ENCODE measurements at regions not wholly inside any gene's neighbourhood (a gene's known extent, or its start where the extent isn't known, plus 50 kb on each side); places are given as distances from the start of the nearest gene placed in this dataset.

GRCh38 chr6:12417191-12417590 is 127.0 kb downstream of the EDN1 start:
- H3K23ac ChIP-seq (ENCODE audit: insufficient read length, low read depth, low read length) = no peak overlapping the region
- H3K4ac ChIP-seq (ENCODE audit: low read depth, low read length) = no peak overlapping the region
- H2BK20ac ChIP-seq (ENCODE audit: low read depth, low read length, poor library complexity, severe bottlenecking) = no peak overlapping the region
- H3K27me3 ChIP-seq (ENCODE audit: insufficient read depth, low read length) = no peaks in the 10 kb centered on the region
- no peak overlapping the region for H3K4me2 ChIP-seq (ENCODE audit: insufficient read depth, insufficient read length, low read length)
- H3K4me1 ChIP-seq (ENCODE audit: insufficient read depth, low read length) = no peaks in the 10 kb centered on the region
- H3K79me1 ChIP-seq (ENCODE audit: insufficient read depth, low read depth, low read length, poor library complexity, severe bottlenecking) = no peaks in the 10 kb centered on the region
- H3K36me3 Mint-ChIP-seq (ENCODE audit: insufficient read depth in 1 of 3, low read depth in 3 of 3) = peaks cover 0 to 4% (median 3%) of the 10 kb centered on the region in 3 experiments; a peak in 5 of 7 replicates
- no peak overlapping the region for H2BK5ac ChIP-seq (ENCODE audit: insufficient read length, low read length)
- no peak overlapping the region for H3K27ac Mint-ChIP-seq
- TF ChIP-seq CTCF (conservative IDR thresholded peaks at IDR 0.05) = no peak
- H3K9ac ChIP-seq (ENCODE audit: extremely low read depth, insufficient read length, low read length) = no peak overlapping the region
- H4K20me1 ChIP-seq (ENCODE audit: control insufficient read depth, insufficient read depth, insufficient read length) = no peaks in the 10 kb centered on the region
- no peak overlapping the region for H3K14ac ChIP-seq (ENCODE audit: insufficient read depth, low read length)
- no peak for DNase-seq
- no peaks in the 10 kb centered on the region for H3K9me3 ChIP-seq (ENCODE audit: control insufficient read depth, low read depth, low read length)
- no peaks in the 10 kb centered on the region for H3K23me2 ChIP-seq (ENCODE audit: insufficient read length, low read depth, low read length, poor library complexity, severe bottlenecking)
- H3K27me3 Mint-ChIP-seq (ENCODE audit: low read depth) = no peaks in the 10 kb centered on the region
- peaks cover 9 to 10% of the 10 kb centered on the region in 2 experiments; a peak in 3 of 4 replicates for H3K4me1 Mint-ChIP-seq
- no peak overlapping the region for H4K5ac ChIP-seq (ENCODE audit: insufficient read length, low read depth, low read length)
- WGBS (ENCODE audit: extremely low coverage, insufficient read length, low lambda C conversion rate) = no CpG with 5 or more reads among the region's 1 CpG
- no peaks in the 10 kb centered on the region for H3K79me2 ChIP-seq (ENCODE audit: insufficient read depth, low read length)
- peaks cover 3 to 7% of the 10 kb centered on the region in 2 experiments; a peak in 3 of 5 replicates for H3K9me3 Mint-ChIP-seq
- H4K8ac ChIP-seq (replicated peaks; ENCODE audit: insufficient read length, low read depth, low read length) = no peak overlapping the region
- H4K91ac ChIP-seq (ENCODE audit: insufficient read length, low read depth, low read length) = no peak overlapping the region
- H2BK120ac ChIP-seq (ENCODE audit: low read depth, low read length, poor library complexity, severe bottlenecking) = no peak overlapping the region
- H3K56ac ChIP-seq (ENCODE audit: insufficient read length, low read depth, low read length) = no peak overlapping the region
- no peak overlapping the region for H2BK15ac ChIP-seq (ENCODE audit: low read depth, low read length)
- H2BK12ac ChIP-seq (ENCODE audit: insufficient read length, low read depth, low read length) = no peak overlapping the region
- no peak overlapping the region for H2AFZ ChIP-seq (ENCODE audit: low read length)
- no peak overlapping the region for H3K18ac ChIP-seq (ENCODE audit: insufficient read length, low read depth, low read length)
- H3K4me3 Mint-ChIP-seq = no peak overlapping the region
- no peak overlapping the region for H2AK5ac ChIP-seq (ENCODE audit: insufficient read length, low read length)
- H3K27ac ChIP-seq (ENCODE audit: insufficient read length, low read depth, low read length) = no peak overlapping the region
- no peak overlapping the region for H3T11ph ChIP-seq (ENCODE audit: low read length)

All from H9 (cell line).